Mesothelial cell of epicardium (in vitro differentiated cells): ENCODE measurements at regions not wholly inside any gene's neighbourhood (a gene's known extent, or its start where the extent isn't known, plus 50 kb on each side); places are given as distances from the start of the nearest gene placed in this dataset.

Experiments used
- DNase-seq, 2 experiments: peaks; one replicate each; pipeline ENCODE4 v3.0.0; 2021; ENCODE audit warnings: low spot score in 2 of 2; ENCODE audit not compliant: unreplicated experiment in 2 of 2
- H3K27ac Mint-ChIP-seq: 2 replicates; pipeline ENCODE4 v1.8.0; 2021; ENCODE audit warnings: mixed read lengths
- H3K27me3 Mint-ChIP-seq: 2 replicates; pipeline ENCODE4 v1.8.0; 2021; ENCODE audit warnings: low read depth, mixed read lengths
- H3K36me3 Mint-ChIP-seq: 2 replicates; pipeline ENCODE4 v1.8.0; 2021; ENCODE audit warnings: mixed read lengths
- H3K4me1 Mint-ChIP-seq: 2 replicates; pipeline ENCODE4 v1.8.0; 2021; ENCODE audit warnings: mixed read lengths
- H3K4me3 Mint-ChIP-seq: 2 replicates; pipeline ENCODE4 v1.8.0; 2021; ENCODE audit warnings: mild to moderate bottlenecking, moderate library complexity, mixed read lengths
- H3K9me3 Mint-ChIP-seq: 2 replicates; pipeline ENCODE4 v1.8.0; 2021; ENCODE audit warnings: mixed read lengths
- TF ChIP-seq, protein P1 (sequence below): fragments of 200-600 bp; sonication (generic); IDR thresholded peaks from one replicate; pipeline ENCODE4 v1.5.0; 2021; ENCODE audit warnings: antibody characterized with exemption; ENCODE audit not compliant: unreplicated experiment

DNA sequence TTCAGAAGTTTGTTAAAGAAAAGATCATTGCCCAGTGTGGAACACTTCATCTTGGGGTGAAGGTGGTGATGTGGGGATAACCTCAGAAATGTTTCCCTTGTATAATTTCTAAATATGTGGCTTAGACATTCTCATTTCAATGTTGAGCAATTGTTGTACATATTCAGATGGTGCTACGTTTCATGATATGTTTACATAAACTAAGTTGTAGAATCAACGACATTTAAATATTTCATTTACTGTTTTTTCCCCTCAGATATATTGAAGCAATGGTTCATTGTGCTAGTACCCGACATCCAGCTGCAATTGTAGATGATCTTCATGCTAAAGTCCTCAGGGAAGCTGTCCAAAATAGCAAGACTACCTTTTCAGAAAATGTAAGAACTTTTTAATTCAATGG lies 92.6 kb downstream of the BLTP1 start:
- no peak overlapping the region for H3K27ac Mint-ChIP-seq
- H3K9me3 Mint-ChIP-seq, result no peaks in the 10 kb centered on the region
- no peaks in the 10 kb centered on the region for H3K27me3 Mint-ChIP-seq
- H3K4me3 Mint-ChIP-seq, result no peak overlapping the region
- TF ChIP-seq, protein P1, sequence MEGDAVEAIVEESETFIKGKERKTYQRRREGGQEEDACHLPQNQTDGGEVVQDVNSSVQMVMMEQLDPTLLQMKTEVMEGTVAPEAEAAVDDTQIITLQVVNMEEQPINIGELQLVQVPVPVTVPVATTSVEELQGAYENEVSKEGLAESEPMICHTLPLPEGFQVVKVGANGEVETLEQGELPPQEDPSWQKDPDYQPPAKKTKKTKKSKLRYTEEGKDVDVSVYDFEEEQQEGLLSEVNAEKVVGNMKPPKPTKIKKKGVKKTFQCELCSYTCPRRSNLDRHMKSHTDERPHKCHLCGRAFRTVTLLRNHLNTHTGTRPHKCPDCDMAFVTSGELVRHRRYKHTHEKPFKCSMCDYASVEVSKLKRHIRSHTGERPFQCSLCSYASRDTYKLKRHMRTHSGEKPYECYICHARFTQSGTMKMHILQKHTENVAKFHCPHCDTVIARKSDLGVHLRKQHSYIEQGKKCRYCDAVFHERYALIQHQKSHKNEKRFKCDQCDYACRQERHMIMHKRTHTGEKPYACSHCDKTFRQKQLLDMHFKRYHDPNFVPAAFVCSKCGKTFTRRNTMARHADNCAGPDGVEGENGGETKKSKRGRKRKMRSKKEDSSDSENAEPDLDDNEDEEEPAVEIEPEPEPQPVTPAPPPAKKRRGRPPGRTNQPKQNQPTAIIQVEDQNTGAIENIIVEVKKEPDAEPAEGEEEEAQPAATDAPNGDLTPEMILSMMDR, result no peak
- H3K4me1 Mint-ChIP-seq, result no peaks in the 10 kb centered on the region
- peaks cover 40% of the 10 kb centered on the region for H3K36me3 Mint-ChIP-seq
- no peak for DNase-seq

DNA sequence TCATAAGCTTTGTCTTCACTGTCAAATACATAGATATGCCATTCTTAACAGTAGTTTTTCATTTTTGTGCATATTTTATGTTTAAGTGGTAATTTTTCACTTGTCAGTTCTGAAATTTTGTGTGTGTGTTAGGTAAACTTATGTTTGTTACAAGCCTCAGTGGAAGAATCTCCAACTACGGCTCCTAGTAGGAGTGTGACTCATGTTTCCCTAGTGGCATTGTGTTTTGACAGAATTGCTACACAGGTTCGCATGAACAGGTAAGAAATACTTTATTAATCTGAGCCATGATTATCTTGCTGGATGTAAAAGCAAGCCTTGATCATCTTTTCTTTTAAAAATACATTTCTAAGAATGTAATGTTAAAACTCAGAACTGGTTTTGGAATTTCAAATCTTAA lies 94.4 kb downstream of the BLTP1 start:
- H3K27me3 Mint-ChIP-seq, result no peaks in the 10 kb centered on the region
- no peaks in the 10 kb centered on the region for H3K4me1 Mint-ChIP-seq
- no peak overlapping the region for H3K27ac Mint-ChIP-seq
- H3K36me3 Mint-ChIP-seq, result peaks cover 34% of the 10 kb centered on the region
- TF ChIP-seq, protein P1, result no peak
- H3K4me3 Mint-ChIP-seq, result no peak overlapping the region
- H3K9me3 Mint-ChIP-seq, result no peaks in the 10 kb centered on the region
- DNase-seq, result no peak

DNA sequence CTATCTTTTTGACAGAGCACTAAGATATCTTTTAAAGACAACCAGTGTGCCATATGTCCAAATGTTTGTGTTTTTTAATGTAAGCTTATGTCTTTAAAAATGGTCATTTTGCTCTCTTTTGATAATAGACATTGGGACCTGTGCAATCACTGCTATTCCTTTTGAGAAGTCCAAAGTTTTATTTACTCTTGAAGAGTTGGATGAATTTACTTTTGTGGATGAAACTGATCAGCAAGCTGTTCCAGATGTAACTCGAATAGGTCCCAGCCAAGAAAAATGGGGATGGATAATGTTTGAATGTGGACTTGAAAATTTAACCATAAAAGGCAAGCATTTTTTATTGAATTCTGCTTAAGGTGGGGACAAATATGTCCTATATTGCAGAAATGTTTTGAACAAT lies 97.2 kb downstream of the BLTP1 start:
- Mint-ChIP-seq H3K27ac (no peak overlapping the region), H3K4me1 (no peaks in the 10 kb centered on the region), H3K27me3 (no peaks in the 10 kb centered on the region), H3K36me3 (peaks cover 49% of the 10 kb centered on the region), H3K9me3 (no peaks in the 10 kb centered on the region), H3K4me3 (no peak overlapping the region)
- TF ChIP-seq, protein P1, result no peak
- DNase-seq, result no peak

DNA sequence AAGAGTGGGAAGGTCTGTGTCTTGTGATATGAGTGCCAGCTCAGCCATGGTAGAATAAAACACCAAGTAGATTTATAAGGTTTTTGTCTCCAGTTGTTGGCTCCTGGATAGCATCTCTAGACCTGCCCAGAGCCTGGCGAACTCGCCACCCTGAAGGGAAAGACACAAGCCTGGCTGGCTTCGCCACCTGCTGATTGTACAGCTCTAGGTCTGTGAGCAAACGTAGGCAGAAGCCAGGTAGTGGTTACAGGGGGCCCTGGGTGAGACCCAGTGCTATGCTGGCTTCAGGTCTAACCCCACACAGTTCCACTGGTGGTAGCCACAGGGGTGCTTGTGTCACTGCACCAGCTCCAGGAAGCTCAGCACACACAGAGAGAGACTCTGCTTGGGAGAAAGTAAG lies 100.5 kb downstream of the BLTP1 start:
- Mint-ChIP-seq H3K36me3 (peaks cover 50% of the 10 kb centered on the region), H3K4me1 (no peaks in the 10 kb centered on the region), H3K9me3 (no peaks in the 10 kb centered on the region), H3K27ac (no peak overlapping the region), H3K4me3 (no peak overlapping the region), H3K27me3 (no peaks in the 10 kb centered on the region)
- TF ChIP-seq, protein P1, result no peak
- no peak for DNase-seq

DNA sequence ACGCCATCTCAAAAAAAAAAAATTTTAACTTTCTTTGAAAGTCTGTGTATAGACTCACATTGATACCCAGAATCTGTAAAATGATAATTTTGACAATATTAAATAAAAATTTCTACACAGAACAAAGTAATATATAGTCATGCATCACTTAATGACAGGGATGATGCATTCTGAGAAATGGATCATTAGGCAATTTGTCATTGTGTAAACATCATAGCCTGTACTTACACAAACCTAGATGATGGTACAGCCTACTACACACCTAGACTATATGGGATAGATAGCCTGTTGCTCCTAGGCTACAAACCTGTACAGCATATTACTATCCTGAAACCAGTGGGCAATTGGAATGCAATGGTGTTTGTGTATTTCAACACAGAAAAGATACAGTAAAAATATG lies 107.7 kb downstream of the BLTP1 start:
- TF ChIP-seq, protein P1, result no peak
- H3K36me3 Mint-ChIP-seq, result peaks cover 33% of the 10 kb centered on the region
- H3K9me3 Mint-ChIP-seq, result no peaks in the 10 kb centered on the region
- no peak overlapping the region for H3K27ac Mint-ChIP-seq
- no peaks in the 10 kb centered on the region for H3K4me1 Mint-ChIP-seq
- no peak for DNase-seq
- no peaks in the 10 kb centered on the region for H3K27me3 Mint-ChIP-seq
- no peak overlapping the region for H3K4me3 Mint-ChIP-seq

DNA sequence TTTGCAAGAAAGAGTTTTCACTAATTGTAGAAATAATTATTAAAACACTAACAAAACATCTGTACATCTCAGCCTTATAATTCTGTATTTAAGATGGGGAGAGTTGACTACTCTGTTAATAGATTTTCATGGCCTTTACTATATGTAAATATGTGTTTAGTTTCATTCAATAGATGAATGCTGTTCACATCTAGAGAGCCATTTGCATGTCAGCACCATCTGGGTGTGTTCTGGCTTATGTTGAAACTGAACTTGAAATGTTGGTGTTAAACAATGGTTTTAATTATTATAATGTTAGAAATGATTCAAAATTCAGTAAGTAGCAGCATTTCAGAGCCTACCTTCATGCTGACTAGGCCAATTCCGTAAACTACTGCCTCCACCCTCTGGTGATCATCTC lies 102.5 kb upstream of the ADAD1 start:
- H3K27ac Mint-ChIP-seq, result no peak overlapping the region
- H3K36me3 Mint-ChIP-seq, result peaks cover 35% of the 10 kb centered on the region
- no peak overlapping the region for H3K4me3 Mint-ChIP-seq
- TF ChIP-seq, protein P1, result no peak
- no peaks in the 10 kb centered on the region for H3K27me3 Mint-ChIP-seq
- no peak for DNase-seq
- H3K9me3 Mint-ChIP-seq, result no peaks in the 10 kb centered on the region
- no peaks in the 10 kb centered on the region for H3K4me1 Mint-ChIP-seq
